Epithelial cell of esophagus (primary cell): ENCODE measurements at regions not wholly inside any gene's neighbourhood (a gene's known extent, or its start where the extent isn't known, plus 50 kb on each side); places are given as distances from the start of the nearest gene placed in this dataset.

Experiments
- DNase-seq: peaks from one replicate; pipeline ENCODE4 v3.0.0; 2010; ENCODE audit warnings: low read depth
- H3K4me3 ChIP-seq: 2 replicates; pipeline ENCODE4 v1.5.1; 2011; ENCODE audit warnings: mild to moderate bottlenecking, low read length, control low read depth
- TF ChIP-seq, protein P1 (sequence below): IDR thresholded peaks from 2 replicates; pipeline ENCODE4 v1.5.1; 2011; ENCODE audit warnings: low read depth, mild to moderate bottlenecking, low read length, control low read depth, inconsistent platforms; ENCODE audit not compliant: insufficient read depth; ENCODE audit errors: missing control alignments

DNA sequence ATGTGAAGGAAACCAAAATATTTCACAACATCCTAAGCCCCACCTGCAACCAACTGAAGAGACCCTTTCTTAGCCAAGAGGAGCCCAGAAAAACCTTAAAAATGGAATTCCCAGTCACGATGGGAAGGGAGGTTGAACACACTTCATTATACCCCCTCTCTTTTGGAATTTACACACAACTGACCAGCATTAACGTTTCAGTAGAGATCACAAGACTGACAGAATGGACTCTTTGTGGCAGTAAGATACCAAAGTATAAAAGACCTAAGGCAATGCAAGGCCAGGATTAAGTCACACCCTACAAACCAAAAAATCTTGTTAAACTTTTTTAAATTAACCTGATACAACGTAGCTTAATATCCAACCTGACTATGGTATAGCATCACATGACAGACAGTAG is 190.9 kb downstream of the OTOR start:
- no peak for DNase-seq
- no peak overlapping the region for H3K4me3 ChIP-seq
- TF ChIP-seq, protein P1, sequence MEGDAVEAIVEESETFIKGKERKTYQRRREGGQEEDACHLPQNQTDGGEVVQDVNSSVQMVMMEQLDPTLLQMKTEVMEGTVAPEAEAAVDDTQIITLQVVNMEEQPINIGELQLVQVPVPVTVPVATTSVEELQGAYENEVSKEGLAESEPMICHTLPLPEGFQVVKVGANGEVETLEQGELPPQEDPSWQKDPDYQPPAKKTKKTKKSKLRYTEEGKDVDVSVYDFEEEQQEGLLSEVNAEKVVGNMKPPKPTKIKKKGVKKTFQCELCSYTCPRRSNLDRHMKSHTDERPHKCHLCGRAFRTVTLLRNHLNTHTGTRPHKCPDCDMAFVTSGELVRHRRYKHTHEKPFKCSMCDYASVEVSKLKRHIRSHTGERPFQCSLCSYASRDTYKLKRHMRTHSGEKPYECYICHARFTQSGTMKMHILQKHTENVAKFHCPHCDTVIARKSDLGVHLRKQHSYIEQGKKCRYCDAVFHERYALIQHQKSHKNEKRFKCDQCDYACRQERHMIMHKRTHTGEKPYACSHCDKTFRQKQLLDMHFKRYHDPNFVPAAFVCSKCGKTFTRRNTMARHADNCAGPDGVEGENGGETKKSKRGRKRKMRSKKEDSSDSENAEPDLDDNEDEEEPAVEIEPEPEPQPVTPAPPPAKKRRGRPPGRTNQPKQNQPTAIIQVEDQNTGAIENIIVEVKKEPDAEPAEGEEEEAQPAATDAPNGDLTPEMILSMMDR: no peak

DNA sequence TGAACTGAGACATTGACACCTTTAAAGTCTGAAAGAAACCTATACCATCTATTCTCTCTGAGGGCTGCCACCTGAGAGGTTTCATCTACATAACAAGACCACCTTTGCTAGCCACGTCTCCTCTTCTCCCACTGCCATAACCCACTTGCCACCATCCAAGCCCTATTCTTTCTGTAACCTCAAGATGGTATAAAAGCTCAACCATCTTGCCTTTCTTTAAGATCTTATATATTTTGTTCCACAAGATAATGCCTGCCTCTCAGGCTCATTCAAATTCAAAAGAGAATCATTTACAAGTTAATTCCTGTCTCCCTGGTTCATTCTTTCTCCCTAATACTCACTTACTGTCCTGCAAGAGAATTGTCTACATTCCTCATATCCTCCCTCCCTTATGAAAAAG is 192.5 kb downstream of the OTOR start:
- no peak overlapping the region for H3K4me3 ChIP-seq
- DNase-seq: no peak
- TF ChIP-seq, protein P1: no peak

DNA sequence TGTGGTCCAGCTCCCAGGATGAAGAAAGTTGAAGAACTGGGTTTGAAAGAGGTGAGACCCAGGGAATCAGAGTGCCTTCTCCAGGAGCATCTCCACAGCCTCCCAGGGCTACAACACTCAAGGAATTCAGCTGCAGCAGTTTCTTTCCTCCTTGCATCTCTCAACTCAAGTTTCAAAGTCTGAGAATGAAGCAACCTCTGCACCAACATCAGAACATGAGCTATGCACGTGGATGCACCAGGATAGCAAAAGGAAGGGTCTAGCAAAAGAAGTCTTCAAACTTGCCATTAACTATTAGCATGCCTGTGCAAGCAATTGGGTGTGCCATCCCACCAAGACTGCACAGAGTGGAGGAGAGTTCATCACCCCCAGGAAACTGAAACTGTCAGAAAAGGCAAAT is 193.9 kb downstream of the OTOR start:
- DNase-seq: no peak
- no peak overlapping the region for H3K4me3 ChIP-seq
- TF ChIP-seq, protein P1: no peak

DNA sequence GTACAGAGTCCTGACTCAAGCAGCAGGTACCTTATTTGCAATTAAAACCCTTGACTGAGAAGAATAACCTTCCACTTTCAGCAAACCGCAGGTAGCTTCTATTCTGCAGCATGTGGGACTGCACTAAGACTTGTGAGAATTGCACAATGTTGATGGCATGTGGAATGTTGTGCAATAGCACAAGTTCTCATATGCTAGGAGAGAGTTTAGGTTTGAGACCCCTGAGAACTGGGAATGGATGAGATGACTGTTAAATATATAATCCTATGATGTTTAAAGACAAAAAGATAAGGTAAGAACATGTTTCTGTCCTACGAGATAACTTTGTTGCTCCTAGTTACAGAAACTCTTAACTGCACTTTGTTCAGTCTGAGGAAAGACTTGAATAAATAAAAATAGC is 194.6 kb downstream of the OTOR start:
- H3K4me3 ChIP-seq: no peak overlapping the region
- TF ChIP-seq, protein P1: no peak
- DNase-seq: peak; percentile 2

DNA sequence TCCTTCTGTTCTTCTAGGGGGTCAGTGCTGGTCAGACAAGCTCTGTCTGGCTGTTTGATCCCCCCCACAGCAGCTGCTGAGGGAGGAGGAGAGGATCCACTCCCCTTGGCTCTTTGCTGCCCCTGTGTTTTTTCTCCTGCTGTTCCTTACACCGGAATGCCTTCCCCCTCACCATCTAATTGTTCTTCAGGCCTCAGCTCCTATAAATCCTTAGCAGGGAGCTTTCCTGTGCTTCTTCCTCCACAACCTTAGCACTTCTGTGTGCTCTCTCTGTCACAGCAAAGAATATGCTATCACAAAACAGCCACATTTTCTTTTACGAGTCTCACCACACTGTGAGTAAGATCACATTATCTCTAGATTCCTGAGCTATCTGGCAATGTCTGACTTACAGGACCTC is 196.6 kb downstream of the OTOR start:
- no peak for DNase-seq
- TF ChIP-seq, protein P1: no peak
- no peak overlapping the region for H3K4me3 ChIP-seq

DNA sequence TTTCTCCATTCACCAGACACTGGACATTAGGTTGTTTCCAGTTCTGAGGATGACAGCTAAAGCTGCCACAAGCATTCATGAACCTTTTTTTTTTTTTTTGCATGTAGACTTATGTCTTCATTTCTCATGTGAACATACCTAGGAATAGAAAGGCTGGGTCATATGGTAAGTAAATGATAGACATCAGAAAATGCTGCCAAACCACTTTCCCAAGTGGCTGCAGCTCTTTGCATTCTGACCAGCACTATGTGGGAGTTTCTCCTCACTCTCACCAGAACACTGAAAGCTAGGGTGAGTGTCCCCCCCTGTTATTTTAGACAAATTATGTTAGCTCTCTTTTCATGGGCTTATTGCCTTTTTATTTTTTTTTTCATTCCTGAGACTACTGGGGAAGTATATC is 197.5 kb downstream of the OTOR start:
- DNase-seq: no peak
- TF ChIP-seq, protein P1: no peak
- no peak overlapping the region for H3K4me3 ChIP-seq

DNA sequence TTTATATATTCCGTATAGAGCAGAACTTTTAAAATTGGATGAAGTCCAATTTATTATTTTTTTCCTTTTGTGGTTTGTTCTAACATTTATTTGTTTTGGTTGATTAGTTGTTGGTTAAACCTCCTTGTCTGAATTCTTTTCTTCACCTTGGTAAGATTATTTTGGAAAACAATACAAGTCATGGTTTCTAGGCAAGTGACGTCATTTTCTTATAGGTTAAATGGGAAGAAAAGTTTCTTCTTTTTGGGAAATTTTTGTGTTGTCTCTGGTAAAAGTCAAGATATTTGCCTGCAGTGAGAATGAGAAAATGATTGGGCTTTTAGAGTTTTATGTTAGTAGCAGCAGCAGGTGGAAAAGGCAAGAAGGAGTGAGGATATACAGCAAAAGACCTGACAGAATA is 197.9 kb downstream of the OTOR start:
- DNase-seq: no peak
- TF ChIP-seq, protein P1: no peak
- no peak overlapping the region for H3K4me3 ChIP-seq
